ENCODE measurements at regions not wholly inside any gene's neighbourhood (a gene's known extent, or its start where the extent isn't known, plus 50 kb on each side); places are given as distances from the start of the nearest gene placed in this dataset.
"Not testable (repeated sequence)": the region's sequence is repeated elsewhere in the genome, so short reads cannot be mapped to it uniquely, and the experiment has no call there.

DNA sequence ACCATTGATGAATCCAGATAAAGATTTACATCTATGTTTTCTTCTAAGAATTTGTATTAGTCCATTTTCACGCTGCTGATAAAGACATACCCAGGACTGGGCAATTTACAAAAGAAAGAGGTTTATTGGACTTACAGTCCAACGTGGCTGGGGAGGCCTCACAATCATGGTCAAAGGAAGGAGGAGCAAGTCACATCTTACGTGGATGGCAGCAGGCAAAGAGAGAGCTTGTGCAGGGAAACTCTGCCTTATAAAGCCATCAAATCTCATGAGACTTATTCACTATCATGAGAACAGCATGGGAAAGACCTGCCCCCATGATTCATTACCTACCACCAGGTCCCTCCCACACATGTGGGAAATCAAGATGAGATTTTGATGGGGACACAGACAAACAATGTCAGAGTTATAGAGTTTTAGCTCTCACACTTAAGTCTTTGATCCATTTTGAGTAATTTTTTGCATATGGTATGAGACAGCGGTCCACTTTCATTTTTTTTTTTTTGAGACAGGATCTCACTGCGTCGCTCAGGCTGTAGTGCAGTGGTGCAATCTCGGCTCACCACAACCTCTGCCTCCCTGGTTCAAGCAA is 53.5 kb upstream of the JADE2 start:
- DNase-seq = not testable (repeated sequence)

DNA sequence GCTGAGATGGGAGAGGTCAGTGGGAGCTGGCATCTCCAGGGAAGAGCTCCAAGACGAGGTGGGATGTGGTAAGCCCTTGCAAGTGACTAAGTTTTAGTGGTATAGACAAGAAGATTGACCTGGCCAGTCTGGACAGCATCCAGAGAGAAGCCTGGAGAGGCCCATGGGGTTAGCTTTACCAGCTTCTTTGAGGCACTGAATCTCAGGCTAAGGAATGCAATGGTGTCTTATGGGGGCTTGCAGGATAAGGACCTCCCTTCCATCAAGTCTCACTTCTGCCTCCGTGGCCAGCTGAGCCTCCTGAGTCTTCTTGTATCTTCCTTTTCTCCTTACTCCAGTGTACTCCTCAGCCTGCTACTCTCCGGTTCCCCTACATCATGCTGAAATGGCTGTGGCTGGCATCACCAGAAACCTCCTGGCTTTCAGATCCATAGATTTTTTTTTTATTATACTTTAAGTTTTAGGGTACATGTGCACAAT is 56.5 kb upstream of the JADE2 start:
- no peak for DNase-seq

- DNase-seq = no peak
These were observed 55.5 kb upstream of the CDKN2AIPNL start for GRCh38 chr5:134467231-134467630.

GRCh38 chr5:134466241-134467069 is 54.8 kb upstream of the CDKN2AIPNL start:
- peak; percentile 68 for DNase-seq

DNA sequence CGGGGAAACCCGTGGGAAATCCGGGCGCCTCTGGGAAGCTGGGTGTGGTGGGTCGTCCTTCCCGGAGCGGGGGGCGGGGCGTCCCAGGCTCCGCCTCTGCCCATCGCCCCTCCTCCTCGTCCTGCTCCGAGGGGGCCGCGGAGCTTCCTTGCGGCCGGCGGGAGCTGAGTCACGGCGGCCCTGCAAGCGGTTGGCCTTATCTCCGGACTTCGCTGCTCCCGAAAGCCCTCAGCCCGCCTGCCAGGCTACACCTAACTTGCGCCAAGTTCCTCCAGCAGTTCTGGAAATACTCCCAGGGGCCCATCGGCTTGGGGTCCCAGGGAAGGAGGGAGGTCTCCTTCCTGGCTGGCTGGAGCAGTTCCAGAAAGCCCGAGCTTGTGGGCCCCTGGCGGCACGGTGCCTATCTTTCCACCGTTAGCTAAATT is 54.1 kb upstream of the CDKN2AIPNL start:
- DNase-seq = peak; percentile 68

DNA sequence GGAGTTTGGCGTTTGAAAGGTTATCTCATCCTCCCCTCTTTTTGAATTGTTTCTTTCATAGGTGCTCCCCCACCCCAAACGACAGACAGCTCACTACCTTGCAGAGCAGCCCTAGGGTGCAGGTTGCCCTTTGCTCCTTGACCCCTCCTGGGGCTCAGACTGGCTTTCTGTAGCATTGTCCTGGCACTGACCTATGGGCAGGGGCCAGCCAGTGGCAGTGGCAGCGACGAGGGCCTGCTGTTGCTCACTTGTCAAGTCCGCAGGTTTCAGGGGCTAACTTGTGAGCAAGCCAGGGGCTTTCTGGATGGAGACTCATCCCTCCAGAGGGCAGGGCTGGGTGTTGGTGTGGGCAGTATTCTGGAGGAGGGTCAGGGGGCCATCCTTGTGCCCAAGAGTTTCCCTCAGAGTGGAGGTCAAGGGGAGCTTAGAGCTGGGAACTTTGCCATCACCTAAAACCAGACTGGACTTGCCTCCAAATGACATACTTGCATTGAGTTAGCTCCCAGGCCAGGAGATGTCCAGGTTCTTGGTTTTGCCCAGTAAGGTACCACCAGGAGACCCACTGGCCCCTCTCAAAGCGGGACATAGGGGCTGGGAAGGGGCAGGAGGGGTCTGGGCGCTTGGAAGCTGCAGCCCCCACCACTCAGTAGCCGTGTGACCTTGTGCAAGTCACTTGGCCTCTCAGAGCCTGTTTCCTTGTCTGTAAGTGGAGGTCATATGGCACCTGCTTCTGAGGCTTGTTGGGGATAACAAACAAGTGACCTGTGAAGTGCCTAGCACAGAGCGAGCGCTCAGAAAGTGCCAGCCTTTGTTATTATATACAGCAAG is 53.5 kb upstream of the CDKN2AIPNL start:
- no peak for DNase-seq

- no peak for DNase-seq
These were observed 52.5 kb upstream of the CDKN2AIPNL start for GRCh38 chr5:134463991-134464760.

DNA sequence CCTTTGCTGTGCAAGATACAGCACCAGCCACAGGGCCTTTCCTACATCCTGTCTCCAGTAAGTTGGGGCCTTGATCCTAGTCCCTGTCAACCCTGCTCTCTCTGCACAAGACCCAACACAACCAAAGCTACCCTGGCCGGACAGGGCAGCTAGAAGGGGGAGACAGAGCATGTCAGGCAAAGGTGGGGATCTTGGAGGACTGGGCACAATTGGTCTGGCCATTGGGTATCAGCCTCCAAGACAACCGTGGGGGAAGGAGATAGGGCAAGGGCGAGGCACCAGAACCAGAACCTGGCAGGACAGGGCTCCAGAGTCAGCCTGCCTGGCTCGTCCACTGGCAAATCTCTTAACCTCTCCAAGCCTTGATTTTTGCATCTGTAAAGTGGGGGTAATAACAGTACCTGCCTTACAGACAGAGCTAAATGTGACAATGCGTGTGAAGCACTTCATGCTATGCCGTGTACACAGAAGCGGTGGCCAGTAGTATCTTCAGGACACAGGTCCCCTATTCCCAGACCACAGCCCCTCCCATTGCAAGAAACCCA is 51.6 kb upstream of the CDKN2AIPNL start:
- DNase-seq = no peak

GRCh38 chr5:134462761-134463160 is 51.1 kb upstream of the CDKN2AIPNL start:
- no peak for DNase-seq

DNA sequence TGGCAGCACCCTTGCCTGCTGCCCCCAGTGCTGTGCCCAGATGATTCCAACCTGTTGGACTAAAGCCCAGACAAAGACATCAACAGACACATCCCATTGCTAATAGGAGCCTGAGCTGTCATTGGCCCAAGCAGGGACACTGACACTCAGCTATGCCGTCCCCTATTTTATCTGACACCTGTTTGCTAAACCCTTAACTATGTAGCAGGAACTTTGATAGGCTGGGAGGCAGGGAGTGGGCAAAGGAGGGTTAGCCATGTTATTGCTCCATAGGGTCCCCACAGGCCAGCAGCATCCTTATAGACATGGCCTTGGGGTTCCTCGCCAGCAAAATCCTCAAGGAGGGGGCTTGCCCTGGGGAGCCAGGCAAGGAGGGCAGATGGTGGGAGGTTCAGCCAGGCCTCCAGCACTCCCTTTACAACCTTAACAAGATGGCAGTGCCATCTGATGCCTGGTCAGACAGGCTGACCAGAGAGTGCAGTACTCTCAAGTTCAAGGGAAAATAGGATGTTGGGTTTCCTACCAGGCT is 50.4 kb upstream of the CDKN2AIPNL start:
- no peak for DNase-seq
